Kidney (tissue), 13 donors: ENCODE measurements at regions not wholly inside any gene's neighbourhood (a gene's known extent, or its start where the extent isn't known, plus 50 kb on each side); places are given as distances from the start of the nearest gene placed in this dataset.
"Not testable (repeated sequence)": the region's sequence is repeated elsewhere in the genome, so short reads cannot be mapped to it uniquely, and the experiment has no call there.

Experiments
- DNase-seq, 5 donors: peaks; one replicate each; pipeline ENCODE4 v3.0.0-alpha.2; 2013 to 2020
- FAIRE-seq: peaks from 2 replicates; lab custom pipeline; 2012; peaks lifted over from hg19 to GRCh38; lab: Jason Lieb, UNC
- H3K27ac ChIP-seq, 2 donors: one replicate each; pipeline ENCODE4 v1.7.0; 2013; ENCODE audit warnings: low read depth in 2 of 2, low read length in 2 of 2, inconsistent platforms in 1 of 2
- H3K27me3 ChIP-seq: one replicate; pipeline ENCODE4 v1.7.1; 2013; ENCODE audit warnings: low read length, inconsistent platforms; ENCODE audit not compliant: control insufficient read depth, insufficient read depth
- H3K36me3 ChIP-seq, 3 donors: one replicate each; pipeline versions ENCODE4 v1.7.0 to v1.7.1; 2013; ENCODE audit warnings: low read length in 3 of 3, control low read depth in 1 of 3, inconsistent platforms in 1 of 3; ENCODE audit not compliant: insufficient read depth in 3 of 3, control insufficient read depth in 2 of 3
- H3K4me1 ChIP-seq, 3 donors: one replicate each; pipeline versions ENCODE4 v1.7.0 to v1.7.1; 2013; ENCODE audit warnings: low read length in 3 of 3, inconsistent platforms in 1 of 3, low read depth in 1 of 3; ENCODE audit not compliant: control insufficient read depth in 2 of 3, insufficient read depth in 2 of 3
- H3K4me3 ChIP-seq, 3 donors: one replicate each; pipeline versions ENCODE4 v1.7.0 to v1.8.1; 2013; ENCODE audit warnings: low read length in 3 of 3, control low read depth in 1 of 3, inconsistent platforms in 1 of 3
- H3K9ac ChIP-seq, 3 donors: one replicate each; pipeline versions ENCODE4 v1.7.0 to v1.7.1; 2013; ENCODE audit warnings: low read length in 3 of 3, control low read depth in 1 of 3, inconsistent platforms in 1 of 3
- H3K9me3 ChIP-seq, 3 donors: one replicate each; pipeline versions ENCODE4 v1.7.0 to v1.7.1; 2013; ENCODE audit warnings: low read length in 3 of 3, control low read depth in 1 of 3, inconsistent platforms in 1 of 3; ENCODE audit not compliant: control insufficient read depth in 2 of 3, insufficient read depth in 1 of 3
- intact Hi-C: fragments of 100-400 bp; cut with DNase I; formaldehyde crosslinking; loops from one replicate; pipeline ENCODE4 v1.11.1; 2022
- TF ChIP-seq, protein P1 (sequence below): IDR thresholded peaks from 3 replicates; pipeline ENCODE4 v1.5.1; 2012; ENCODE audit warnings: mild to moderate bottlenecking, moderate library complexity, borderline replicate concordance; ENCODE audit not compliant: insufficient read depth; ENCODE audit errors: extremely low read depth
- donor health status: control.
- donor health status: control.
- donor health status: control.
- donor health status: control.
- donor health status: control.
- donor health status: DM: yes; HTN: yes; CAD: no.
- donor health status: Normal renal cell carcinoma (clear cell type).

- no peak overlapping the region for H3K27ac ChIP-seq
- H3K4me3 ChIP-seq = no peak overlapping the region
- H3K4me1 ChIP-seq = no peaks in the 10 kb centered on the region
- no peak for FAIRE-seq
- no peak overlapping the region for H3K9ac ChIP-seq
- H3K27me3 ChIP-seq = no peaks in the 10 kb centered on the region
- no peaks in the 10 kb centered on the region for H3K36me3 ChIP-seq
- no peaks in the 10 kb centered on the region for H3K9me3 ChIP-seq
- intact Hi-C loops = no loop called here
- TF ChIP-seq, protein P1, sequence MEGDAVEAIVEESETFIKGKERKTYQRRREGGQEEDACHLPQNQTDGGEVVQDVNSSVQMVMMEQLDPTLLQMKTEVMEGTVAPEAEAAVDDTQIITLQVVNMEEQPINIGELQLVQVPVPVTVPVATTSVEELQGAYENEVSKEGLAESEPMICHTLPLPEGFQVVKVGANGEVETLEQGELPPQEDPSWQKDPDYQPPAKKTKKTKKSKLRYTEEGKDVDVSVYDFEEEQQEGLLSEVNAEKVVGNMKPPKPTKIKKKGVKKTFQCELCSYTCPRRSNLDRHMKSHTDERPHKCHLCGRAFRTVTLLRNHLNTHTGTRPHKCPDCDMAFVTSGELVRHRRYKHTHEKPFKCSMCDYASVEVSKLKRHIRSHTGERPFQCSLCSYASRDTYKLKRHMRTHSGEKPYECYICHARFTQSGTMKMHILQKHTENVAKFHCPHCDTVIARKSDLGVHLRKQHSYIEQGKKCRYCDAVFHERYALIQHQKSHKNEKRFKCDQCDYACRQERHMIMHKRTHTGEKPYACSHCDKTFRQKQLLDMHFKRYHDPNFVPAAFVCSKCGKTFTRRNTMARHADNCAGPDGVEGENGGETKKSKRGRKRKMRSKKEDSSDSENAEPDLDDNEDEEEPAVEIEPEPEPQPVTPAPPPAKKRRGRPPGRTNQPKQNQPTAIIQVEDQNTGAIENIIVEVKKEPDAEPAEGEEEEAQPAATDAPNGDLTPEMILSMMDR = no peak
- DNase-seq = no peak
These were observed 164.0 kb upstream of the IRS4 start for GRCh38 chrX:108900333-108900732.

DNA sequence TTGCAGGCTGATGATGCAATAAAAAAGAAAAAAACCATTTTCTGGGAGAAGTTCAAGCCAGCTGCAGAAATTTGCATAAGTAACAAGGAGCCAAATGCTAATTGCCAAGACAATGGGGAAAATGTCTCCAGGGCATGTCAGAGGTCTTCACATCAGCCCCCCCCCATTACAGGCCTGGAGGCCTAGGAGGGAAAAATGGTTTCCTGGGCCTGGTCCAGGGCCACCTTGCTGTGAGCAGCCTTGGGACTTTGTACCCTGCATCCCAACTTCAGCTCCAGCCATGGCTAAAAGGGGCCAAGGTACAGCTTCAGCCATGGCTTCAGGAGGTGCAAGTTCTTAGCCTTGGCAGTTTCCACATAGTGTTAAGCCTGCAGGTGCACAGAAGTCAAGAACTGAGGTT lies 160.0 kb upstream of the IRS4 start:
- H3K9ac ChIP-seq, intact Hi-C loops, FAIRE-seq, H3K4me1 ChIP-seq, H3K27ac ChIP-seq, H3K27me3 ChIP-seq, H3K4me3 ChIP-seq, H3K36me3 ChIP-seq, H3K9me3 ChIP-seq, DNase-seq: not testable (repeated sequence)

DNA sequence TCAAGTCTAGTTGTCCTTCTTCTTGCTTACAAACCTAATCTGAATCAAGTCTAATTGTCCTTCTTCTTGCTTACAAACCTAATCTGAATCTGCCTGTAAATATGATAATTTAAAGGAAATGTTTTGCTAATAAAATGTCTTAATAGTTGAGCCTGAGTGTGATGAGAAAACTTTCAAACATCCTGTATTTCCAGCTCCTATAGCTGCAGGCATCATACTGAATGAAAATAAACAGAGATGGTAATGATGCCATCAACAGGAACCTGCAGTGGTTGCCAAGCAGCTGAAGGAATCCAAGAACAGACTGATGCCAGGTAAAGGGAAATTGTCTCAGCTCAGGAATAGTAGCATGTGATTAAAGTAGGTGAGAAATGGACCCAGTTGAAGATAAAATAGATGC lies 156.1 kb upstream of the IRS4 start:
- FAIRE-seq (no peak), DNase-seq (no peak)
- TF ChIP-seq, protein P1 = no peak
- H3K4me1 ChIP-seq = no peaks in the 10 kb centered on the region
- no peak overlapping the region for H3K27ac ChIP-seq
- H3K9me3 ChIP-seq = no peaks in the 10 kb centered on the region
- no peaks in the 10 kb centered on the region for H3K36me3 ChIP-seq
- H3K4me3 ChIP-seq = no peak overlapping the region
- no peak overlapping the region for H3K9ac ChIP-seq
- H3K27me3 ChIP-seq = no peaks in the 10 kb centered on the region
- intact Hi-C loops = no loop called here

DNA sequence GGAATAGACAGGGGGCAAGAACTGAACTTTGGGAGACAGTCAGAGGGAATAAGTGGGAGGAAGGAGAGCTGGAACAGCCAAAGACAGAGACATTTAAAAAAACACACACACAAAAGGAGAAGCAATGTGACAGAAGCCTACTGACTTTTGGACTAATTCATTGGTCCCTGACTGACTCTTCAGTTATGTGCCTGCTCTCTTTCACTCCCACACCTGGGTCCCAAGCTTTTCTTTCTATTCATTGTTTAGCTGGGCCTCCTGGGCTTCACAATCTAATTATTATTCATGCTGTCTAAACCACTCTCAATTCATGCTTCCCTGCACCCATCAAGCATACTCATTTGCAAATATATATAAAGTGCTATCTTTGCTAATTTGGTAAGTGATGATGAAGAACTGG lies 139.2 kb upstream of the IRS4 start:
- no peaks in the 10 kb centered on the region for H3K9me3 ChIP-seq
- FAIRE-seq (no peak), DNase-seq (no peak)
- H3K27ac ChIP-seq = no peak overlapping the region
- no peaks in the 10 kb centered on the region for H3K36me3 ChIP-seq
- H3K9ac ChIP-seq = no peak overlapping the region
- H3K4me3 ChIP-seq = no peak overlapping the region
- no peaks in the 10 kb centered on the region for H3K4me1 ChIP-seq
- H3K27me3 ChIP-seq = no peaks in the 10 kb centered on the region
- intact Hi-C loops = no loop called here
- TF ChIP-seq, protein P1 = no peak

DNA sequence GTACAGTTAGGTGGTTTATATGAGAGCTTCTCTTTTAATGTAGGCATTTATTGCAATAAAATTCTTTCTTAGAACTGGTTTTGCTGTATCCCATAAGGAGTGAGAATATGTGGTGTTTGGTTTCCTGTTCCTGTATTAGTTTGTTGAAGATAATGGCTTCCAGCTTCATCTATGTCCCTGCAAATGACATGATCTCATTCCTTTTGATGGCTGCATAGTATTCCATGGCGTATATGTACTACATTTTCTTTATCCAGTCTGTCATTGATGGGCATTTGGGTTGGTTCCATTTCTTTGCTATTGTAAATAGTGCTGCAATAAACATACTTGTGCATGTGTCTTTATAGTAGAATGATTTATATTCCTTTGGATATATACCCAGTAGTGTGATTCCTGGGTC lies 106.7 kb upstream of the IRS4 start:
- H3K4me1 ChIP-seq, intact Hi-C loops, H3K27me3 ChIP-seq, H3K27ac ChIP-seq, H3K9ac ChIP-seq, FAIRE-seq, H3K36me3 ChIP-seq, DNase-seq, H3K9me3 ChIP-seq, H3K4me3 ChIP-seq: not testable (repeated sequence)
